ENCODE measurements at regions not wholly inside any gene's neighbourhood (a gene's known extent, or its start where the extent isn't known, plus 50 kb on each side); places are given as distances from the start of the nearest gene placed in this dataset.

DNA sequence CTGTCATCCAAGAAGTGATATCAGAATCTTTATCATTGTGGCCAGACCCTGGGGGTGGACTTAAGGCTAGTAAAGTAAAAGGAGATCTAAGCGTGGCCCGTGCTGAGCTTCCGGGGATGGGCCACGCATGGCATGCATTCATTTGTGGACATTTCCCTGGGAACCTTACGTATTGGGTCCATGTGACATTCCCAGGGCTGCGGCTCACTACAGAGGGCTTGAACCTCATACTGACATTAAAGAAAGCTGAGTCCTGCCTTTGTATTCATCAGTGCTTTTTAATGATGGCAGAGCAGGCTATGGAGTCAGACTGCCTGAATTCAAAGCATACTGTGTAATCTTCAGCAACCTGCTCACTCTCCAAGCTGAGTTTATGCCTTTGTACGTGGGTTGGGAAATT is 152.2 kb upstream of the AFDN start:
- Histone ChIP-seq H3K9me2 (ENCODE audit: low read depth, low read length) (no peaks in the 10 kb centered on the region), H3F3A (ENCODE audit: insufficient read depth, low read length) (no peaks in the 10 kb centered on the region), H3K4me1 (ENCODE audit: insufficient read depth, low read length, severe bottlenecking) (no peaks in the 10 kb centered on the region), H4K20me1 (ENCODE audit: insufficient read depth, low read length) (no peaks in the 10 kb centered on the region), H3K4me3 (ENCODE audit: low read depth, low read length, poor library complexity, severe bottlenecking) (no peak overlapping the region), H2AFZ (ENCODE audit: low read length) (no peak overlapping the region), H3K36me3 (ENCODE audit: insufficient read depth, low read length) (no peaks in the 10 kb centered on the region), H3K79me2 (ENCODE audit: insufficient read depth, low read length) (no peaks in the 10 kb centered on the region), H3K27ac (ENCODE audit: low read depth, low read length, poor library complexity, severe bottlenecking) (no peak overlapping the region), H3K9me3 (ENCODE audit: low read length) (peaks cover 6% of the 10 kb centered on the region; the same call in 1 of the 2 replicates), H3K27me3 (ENCODE audit: insufficient read depth, low read length) (no peaks in the 10 kb centered on the region), H3K4me2 (ENCODE audit: low read length) (no peak overlapping the region), H3K9ac (ENCODE audit: low read length) (no peak overlapping the region)
- TF ChIP-seq, protein P1, sequence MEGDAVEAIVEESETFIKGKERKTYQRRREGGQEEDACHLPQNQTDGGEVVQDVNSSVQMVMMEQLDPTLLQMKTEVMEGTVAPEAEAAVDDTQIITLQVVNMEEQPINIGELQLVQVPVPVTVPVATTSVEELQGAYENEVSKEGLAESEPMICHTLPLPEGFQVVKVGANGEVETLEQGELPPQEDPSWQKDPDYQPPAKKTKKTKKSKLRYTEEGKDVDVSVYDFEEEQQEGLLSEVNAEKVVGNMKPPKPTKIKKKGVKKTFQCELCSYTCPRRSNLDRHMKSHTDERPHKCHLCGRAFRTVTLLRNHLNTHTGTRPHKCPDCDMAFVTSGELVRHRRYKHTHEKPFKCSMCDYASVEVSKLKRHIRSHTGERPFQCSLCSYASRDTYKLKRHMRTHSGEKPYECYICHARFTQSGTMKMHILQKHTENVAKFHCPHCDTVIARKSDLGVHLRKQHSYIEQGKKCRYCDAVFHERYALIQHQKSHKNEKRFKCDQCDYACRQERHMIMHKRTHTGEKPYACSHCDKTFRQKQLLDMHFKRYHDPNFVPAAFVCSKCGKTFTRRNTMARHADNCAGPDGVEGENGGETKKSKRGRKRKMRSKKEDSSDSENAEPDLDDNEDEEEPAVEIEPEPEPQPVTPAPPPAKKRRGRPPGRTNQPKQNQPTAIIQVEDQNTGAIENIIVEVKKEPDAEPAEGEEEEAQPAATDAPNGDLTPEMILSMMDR (IDR thresholded peaks at IDR 0.05; ENCODE audit: low read length) = no peak
- no peak for TF ChIP-seq EZH2 (IDR thresholded peaks at IDR 0.05; ENCODE audit: borderline replicate concordance, low read length)

DNA sequence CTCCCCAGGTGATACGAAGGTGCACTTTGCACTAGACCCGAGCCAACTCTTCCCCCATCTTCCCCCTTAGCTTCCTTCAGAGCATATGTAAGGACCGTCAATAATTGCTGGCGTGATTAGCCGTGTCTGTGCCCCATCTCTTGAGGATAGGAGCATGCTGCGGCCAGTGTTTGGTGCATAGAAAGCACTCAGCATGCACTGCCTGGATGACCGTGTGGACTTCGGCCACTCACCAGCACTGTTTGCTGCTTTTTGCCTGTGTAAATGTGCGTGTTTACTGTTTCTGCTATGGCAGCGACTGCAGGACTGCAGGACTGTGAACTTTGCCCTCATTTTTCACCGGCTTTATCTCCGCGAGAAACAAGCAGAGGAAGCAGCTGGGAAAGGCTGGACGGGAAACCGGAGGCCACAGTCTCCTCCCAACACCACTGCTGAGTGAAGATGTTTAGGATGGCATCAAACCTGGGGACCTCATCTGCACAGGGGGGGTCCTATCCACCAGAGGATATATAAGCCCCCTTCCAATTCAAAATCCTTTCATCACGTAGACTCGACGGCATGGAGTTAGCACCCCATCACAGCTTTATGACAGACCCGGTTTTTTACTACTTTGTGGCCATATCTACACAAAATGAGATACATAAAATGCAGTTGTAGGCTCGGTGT is 150.6 kb upstream of the AFDN start:
- H3K27me3 ChIP-seq (ENCODE audit: insufficient read depth, low read length) = 0 out of 2 replicates have a peak, but pooled peaks cover 4% of the 10 kb centered on the region
- TF ChIP-seq, protein P1 (IDR thresholded peaks at IDR 0.05; ENCODE audit: low read length) = no peak
- no peak for TF ChIP-seq EZH2 (IDR thresholded peaks at IDR 0.05; ENCODE audit: borderline replicate concordance, low read length)
- no peak overlapping the region for H3K4me2 ChIP-seq (ENCODE audit: low read length)
- no peaks in the 10 kb centered on the region for H3K9me2 ChIP-seq (ENCODE audit: low read depth, low read length)
- no peak overlapping the region for H3K4me3 ChIP-seq (ENCODE audit: low read depth, low read length, poor library complexity, severe bottlenecking)
- no peaks in the 10 kb centered on the region for H3K4me1 ChIP-seq (ENCODE audit: insufficient read depth, low read length, severe bottlenecking)
- H3K9me3 ChIP-seq (ENCODE audit: low read length) = 0 out of 2 replicates have a peak, but pooled peaks cover 6% of the 10 kb centered on the region
- no peak overlapping the region for H3K9ac ChIP-seq (ENCODE audit: low read length)
- H4K20me1 ChIP-seq (ENCODE audit: insufficient read depth, low read length) = no peaks in the 10 kb centered on the region
- H3K36me3 ChIP-seq (ENCODE audit: insufficient read depth, low read length) = no peaks in the 10 kb centered on the region
- H2AFZ ChIP-seq (ENCODE audit: low read length) = no peak overlapping the region
- H3K27ac ChIP-seq (ENCODE audit: low read depth, low read length, poor library complexity, severe bottlenecking) = no peak overlapping the region
- H3K79me2 ChIP-seq (ENCODE audit: insufficient read depth, low read length) = no peaks in the 10 kb centered on the region
- no peaks in the 10 kb centered on the region for H3F3A ChIP-seq (ENCODE audit: insufficient read depth, low read length)

DNA sequence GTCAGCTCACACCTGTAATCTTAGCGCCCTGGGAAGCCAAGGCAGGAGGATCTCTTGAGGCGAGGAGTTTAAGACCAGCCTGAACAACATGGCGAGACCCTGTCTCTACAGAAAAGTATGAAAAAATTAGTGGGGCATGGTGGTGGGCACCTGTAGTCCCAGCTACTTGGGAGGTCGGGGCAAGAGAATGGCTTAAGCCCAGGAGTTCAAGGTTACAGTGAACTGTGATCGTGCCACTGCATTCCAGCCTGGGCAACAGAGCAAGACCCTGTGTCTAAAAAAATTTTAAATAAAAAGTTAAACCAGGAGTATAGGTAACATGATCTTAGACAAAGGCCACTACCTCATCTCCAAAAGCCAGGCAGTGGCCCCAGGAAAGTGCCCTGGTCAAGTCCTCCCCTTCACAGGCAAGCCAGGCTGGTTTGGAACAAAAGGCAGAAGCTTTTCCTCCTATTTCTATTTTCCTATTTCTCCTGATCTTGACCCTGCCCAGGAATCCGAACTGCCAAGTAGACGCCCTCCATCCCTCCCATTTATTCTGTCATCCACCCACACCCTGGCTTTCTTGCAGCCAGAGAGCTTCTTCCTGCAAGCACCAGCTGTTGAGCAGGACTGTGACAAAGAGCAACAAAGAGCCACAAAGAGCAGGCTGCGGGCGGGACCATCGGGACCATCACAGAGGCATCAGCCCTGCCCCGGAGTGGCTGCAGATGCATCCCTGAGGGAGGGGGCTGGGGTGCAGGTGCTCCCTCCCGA is 149.9 kb upstream of the AFDN start:
- no peak overlapping the region for H3K4me3 ChIP-seq (ENCODE audit: low read depth, low read length, poor library complexity, severe bottlenecking)
- H3K4me1 ChIP-seq (ENCODE audit: insufficient read depth, low read length, severe bottlenecking) = no peaks in the 10 kb centered on the region

More for the DNA sequence above, 149.9 kb upstream of the AFDN start:
- TF ChIP-seq EZH2 (IDR thresholded peaks at IDR 0.05; ENCODE audit: borderline replicate concordance, low read length) = no peak
- TF ChIP-seq, protein P1 (IDR thresholded peaks at IDR 0.05; ENCODE audit: low read length) = no peak
- Histone ChIP-seq H3K79me2 (ENCODE audit: insufficient read depth, low read length) (no peaks in the 10 kb centered on the region), H3K9ac (ENCODE audit: low read length) (no peak overlapping the region), H2AFZ (ENCODE audit: low read length) (no peak overlapping the region), H3F3A (ENCODE audit: insufficient read depth, low read length) (no peaks in the 10 kb centered on the region), H3K27ac (ENCODE audit: low read depth, low read length, poor library complexity, severe bottlenecking) (no peak overlapping the region), H3K27me3 (ENCODE audit: insufficient read depth, low read length) (0 out of 2 replicates have a peak, but pooled peaks cover 4% of the 10 kb centered on the region), H3K9me2 (ENCODE audit: low read depth, low read length) (no peaks in the 10 kb centered on the region), H3K4me2 (ENCODE audit: low read length) (no peak overlapping the region), H4K20me1 (ENCODE audit: insufficient read depth, low read length) (no peaks in the 10 kb centered on the region), H3K9me3 (ENCODE audit: low read length) (0 out of 2 replicates have a peak, but pooled peaks cover 6% of the 10 kb centered on the region), H3K36me3 (ENCODE audit: insufficient read depth, low read length) (no peaks in the 10 kb centered on the region)

Measured in OCI-LY1 (cell line).